HepG2 (cell line): ENCODE measurements at regions not wholly inside any gene's neighbourhood (a gene's known extent, or its start where the extent isn't known, plus 50 kb on each side); places are given as distances from the start of the nearest gene placed in this dataset.

Source experiments
- ATAC-seq: fragments of 200-7000 bp; cut with Tn5 transposase; 3 replicates; pipeline ENCODE4 v1.9.1; 2020; ENCODE audit warnings: mild to moderate bottlenecking, moderate library complexity
- BruUV-seq: library from RNA; stranded (reverse); fragments of 400-500 nt; replicated peaks from 2 replicates; lab custom pipeline; 2021; lab: Mats Ljungman, UMichigan
- CTCF ChIA-PET: fragments of 300-600 bp; formaldehyde crosslinking; extraction: SDS; loops from one replicate; lab custom pipeline; 2021; ENCODE audit warnings: low total read pairs, inconsistent platforms, low intra/inter-chr PET ratio; lab: Yijun Ruan, JAX
- POLR2A ChIA-PET: fragments of 350-600 bp; sonication (Branson Sonifier 250); formaldehyde crosslinking; loops from one replicate; lab custom pipeline; 2020; ENCODE audit warnings: antibody characterized with exemption, inconsistent platforms; lab: Yijun Ruan, JAX
- DNase-seq: peaks from one replicate; pipeline ENCODE4 v3.0.0-alpha.2; 2015; ENCODE audit warnings: low spot score
- FAIRE-seq: peaks from 3 replicates; lab custom pipeline; 2011; peaks lifted over from hg19 to GRCh38; lab: Jason Lieb, UNC
- H2AFZ ChIP-seq: one replicate; pipeline ENCODE4 v1.6.1; 2011; ENCODE audit warnings: low read length, inconsistent platforms
- H3K27ac ChIP-seq: fragments of 300-600 bp; 3 replicates; pipeline ENCODE4 v1.8.0; 2011; ENCODE audit warnings: mixed run types, mild to moderate bottlenecking, mixed read lengths, low read length, inconsistent platforms; ENCODE audit not compliant: insufficient read depth; ENCODE audit errors: extremely low read length
- H3K27me3 ChIP-seq, 2 experiments: fragments of 200-600 bp in 1 of 2; 2 replicates in 1 of 2; 3 replicates in 1 of 2; pipeline versions ENCODE4 v1.6.0 to v1.8.0; 2011; ENCODE audit warnings: low read length in 2 of 2, mild to moderate bottlenecking in 2 of 2, moderate library complexity in 2 of 2, inconsistent platforms in 1 of 2; ENCODE audit not compliant: insufficient read depth in 2 of 2, control insufficient read depth in 1 of 2
- H3K36me3 ChIP-seq, 2 experiments: fragments of 200-600 bp in 1 of 2; replicated peaks in 1 of 2; 2 replicates in 1 of 2; 3 replicates in 1 of 2; pipeline versions ENCODE4 v1.5.1 to v1.8.0; 2011; ENCODE audit warnings: low read length in 2 of 2, inconsistent platforms in 1 of 2; ENCODE audit not compliant: insufficient read depth in 2 of 2, control insufficient read depth in 1 of 2
- H3K4me1 ChIP-seq: 2 replicates; pipeline ENCODE4 v1.5.1; 2012; ENCODE audit warnings: low read length, inconsistent platforms; ENCODE audit not compliant: insufficient read depth
- H3K4me2 ChIP-seq: 2 replicates; pipeline ENCODE4 v1.6.0; 2011; ENCODE audit warnings: low read depth, low read length, inconsistent platforms
- H3K4me3 ChIP-seq, 3 experiments: fragments of 200-600 bp in 1 of 3; sonication (generic), shearing (Covaris generic) in 1 of 3; replicated peaks in 1 of 3; 2 replicates each; pipeline ENCODE4 v1.5.1; 2011 to 2016; ENCODE audit warnings: low read length in 3 of 3, inconsistent platforms in 2 of 3, low read depth in 2 of 3, mild to moderate bottlenecking in 2 of 3, control low read depth in 1 of 3, mixed read lengths in 1 of 3; ENCODE audit not compliant: insufficient read depth in 1 of 3
- H3K79me2 ChIP-seq: one replicate; pipeline ENCODE4 v1.6.1; 2011; ENCODE audit warnings: low read length, inconsistent platforms; ENCODE audit not compliant: insufficient read depth
- H3K9ac ChIP-seq: 2 replicates; pipeline ENCODE4 v1.6.0; 2011; ENCODE audit warnings: mild to moderate bottlenecking, low read depth, low read length, inconsistent platforms; ENCODE audit not compliant: insufficient read depth
- H3K9me3 ChIP-seq: 2 replicates; pipeline ENCODE4 v1.5.1; 2012; ENCODE audit warnings: mild to moderate bottlenecking, low read length
- H4K20me1 ChIP-seq: 2 replicates; pipeline ENCODE4 v1.6.0; 2011; ENCODE audit warnings: inconsistent platforms, mild to moderate bottlenecking, low read length, moderate library complexity; ENCODE audit not compliant: insufficient read depth
- ATF5 ChIP-seq: sonication (generic); formaldehyde crosslinking; IDR thresholded peaks from 2 replicates; pipeline ENCODE4 v1.4.0; 2020; ENCODE audit warnings: mild to moderate bottlenecking, low read depth, missing genetic modification reagents
- ELF1 ChIP-seq: sonication (generic); formaldehyde crosslinking; IDR thresholded peaks from 2 replicates; pipeline ENCODE4 v1.4.0; 2020; ENCODE audit warnings: missing genetic modification reagents
- NCOR1 ChIP-seq: fragments of 200-600 bp; sonication (generic); IDR thresholded peaks from 2 replicates; pipeline ENCODE4 v1.7.0; 2017; ENCODE audit warnings: antibody characterized with exemption, low read length, borderline replicate concordance
- RFXAP ChIP-seq: sonication (generic); formaldehyde crosslinking; IDR thresholded peaks from 2 replicates; pipeline ENCODE4 v1.4.0; 2020; ENCODE audit warnings: missing genetic modification reagents, borderline replicate concordance
- SRF ChIP-seq: IDR thresholded peaks from 2 replicates; pipeline ENCODE4 v1.6.1; 2011; ENCODE audit warnings: mild to moderate bottlenecking, low read depth, low read length, moderate library complexity
- SUZ12 ChIP-seq: fragments of 150-350 bp; IDR thresholded peaks from 2 replicates; pipeline ENCODE4 v1.6.1; 2014; ENCODE audit warnings: low read depth, low read length
- TBP ChIP-seq: sonication (generic); formaldehyde crosslinking; IDR thresholded peaks from 2 replicates; pipeline ENCODE4 v1.5.0; 2020; ENCODE audit warnings: missing genetic modification reagents
- TIGD3 ChIP-seq: sonication (generic); formaldehyde crosslinking; IDR thresholded peaks from 2 replicates; pipeline ENCODE4 v1.5.1; 2020; ENCODE audit warnings: mild to moderate bottlenecking, missing genetic modification reagents, borderline replicate concordance
- ZNF280D ChIP-seq: sonication (generic); formaldehyde crosslinking; IDR thresholded peaks from 2 replicates; pipeline ENCODE4 v1.5.1; 2020; ENCODE audit warnings: mild to moderate bottlenecking, missing genetic modification reagents
- ZNF383 ChIP-seq: sonication (generic); formaldehyde crosslinking; IDR thresholded peaks from 2 replicates; pipeline ENCODE4 v1.4.0; 2020; ENCODE audit warnings: missing genetic modification reagents, mild to moderate bottlenecking, borderline replicate concordance
- ZNF691 ChIP-seq: sonication (generic); formaldehyde crosslinking; IDR thresholded peaks from 2 replicates; pipeline ENCODE4 v1.4.0; 2020; ENCODE audit warnings: missing genetic modification reagents, low read depth, mild to moderate bottlenecking, borderline replicate concordance
- ZSCAN9 ChIP-seq: IDR thresholded peaks from 2 replicates; pipeline ENCODE4 v1.6.1; 2016; ENCODE audit warnings: borderline replicate concordance
- WGBS: methylation state at CpG from one replicate; pipeline ENCODE4 v1.1.6; 2017; ENCODE audit warnings: low lambda C conversion rate; 5-methylcytosine and 5-hydroxymethylcytosine counted together
- in situ Hi-C: cut with HindIII; loops from 2 replicates; pipeline ENCODE4 v1.10.0; 2017; ENCODE audit warnings: low pct_unique_long_range_greater_than_20kb; ENCODE audit not compliant: extremely low pct_ligation_motif_present
- intact Hi-C: fragments of 100-400 bp; cut with micrococcal nuclease; formaldehyde crosslinking; loops from one replicate; pipeline ENCODE4 v1.10.0; 2022; ENCODE audit not compliant: unreplicated experiment

- Histone ChIP-seq H3K4me3 (no peak overlapping the region), H3K27ac (no peak overlapping the region), H3K9ac (no peak overlapping the region), H3K4me1 (peaks cover 14% of the 10 kb centered on the region), H3K27me3 (no peaks in the 10 kb centered on the region), H3K4me2 (no peak overlapping the region), H4K20me1 (no peaks in the 10 kb centered on the region), H3K79me2 (no peaks in the 10 kb centered on the region), H3K9me3 (no peaks in the 10 kb centered on the region), H2AFZ (no peak overlapping the region), H3K36me3 (no peaks in the 10 kb centered on the region)
- BruUV-seq: no TSS peak
- intact Hi-C loops (no loop called here), in situ Hi-C loops (no loop called here)
- no peak for DNase-seq
- no peak for FAIRE-seq
- ChIA-PET POLR2A (no interaction called here), CTCF (no interaction called here)
- peak; percentile 38; the same call in 2 of the 3 replicates for ATAC-seq
- TF ChIP-seq SRF (no peak), ELF1 (no peak), TBP (no peak), TIGD3 (CRISPR knock-in tag) (no peak), ZSCAN9 (CRISPR knock-in tag) (no peak), NCOR1 (no peak), ZNF383 (CRISPR knock-in tag) (no peak), ZNF280D (CRISPR knock-in tag) (no peak), ZNF691 (CRISPR knock-in tag) (no peak), RFXAP (CRISPR knock-in tag) (no peak), ATF5 (no peak), SUZ12 (no peak)
- WGBS: 95% methylated on average over 1 of the region's 1 CpG
Measured at GRCh38 chr12:92002195-92002649, 143.4 kb downstream of the BTG1 start.
